ENCODE measurements at regions not wholly inside any gene's neighbourhood (a gene's known extent, or its start where the extent isn't known, plus 50 kb on each side); places are given as distances from the start of the nearest gene placed in this dataset.

GRCh38 chr15:77775373-77775772 lies 142.7 kb upstream of the LINGO1 start:
- H3K36me3 ChIP-seq = no peaks in the 10 kb centered on the region
- 72 to 86% (median 82%) methylated on average over 7 of the region's 7 CpGs for WGBS, 3 donors
- H3K9me3 ChIP-seq = no peaks in the 10 kb centered on the region
- H3K27ac ChIP-seq = no peak overlapping the region
- DNase-seq = no peak
- no peaks in the 10 kb centered on the region for H3K4me1 ChIP-seq (ENCODE audit: insufficient read depth)
- H3K27me3 ChIP-seq = no peaks in the 10 kb centered on the region
- TF ChIP-seq CTCF (IDR thresholded peaks at IDR 0.05) = no peak
- TF ChIP-seq EP300 (IDR thresholded peaks at IDR 0.05) = no peak
- TF ChIP-seq POLR2A (IDR thresholded peaks at IDR 0.05) = no peak
- intact Hi-C loops (cut with DNase I) = no loop called here
- no peak overlapping the region for H3K4me3 ChIP-seq

GRCh38 chr15:77774350-77774749 lies 141.6 kb upstream of the LINGO1 start:
- Histone ChIP-seq H3K4me1 (ENCODE audit: insufficient read depth) (no peaks in the 10 kb centered on the region), H3K27me3 (no peaks in the 10 kb centered on the region), H3K36me3 (no peaks in the 10 kb centered on the region), H3K9me3 (no peaks in the 10 kb centered on the region), H3K27ac (no peak overlapping the region), H3K4me3 (no peak overlapping the region)
- 80 to 87% (median 85%) methylated on average over 8 of the region's 8 CpGs for WGBS, 3 donors
- DNase-seq = no peak
- intact Hi-C loops (cut with DNase I) = no loop called here
- TF ChIP-seq CTCF (IDR thresholded peaks at IDR 0.05) (no peak), POLR2A (IDR thresholded peaks at IDR 0.05) (no peak), EP300 (IDR thresholded peaks at IDR 0.05) (no peak)

GRCh38 chr15:77773903-77774302 lies 141.2 kb upstream of the LINGO1 start:
- Histone ChIP-seq H3K36me3 (no peaks in the 10 kb centered on the region), H3K4me3 (no peak overlapping the region), H3K27ac (no peak overlapping the region), H3K27me3 (no peaks in the 10 kb centered on the region), H3K4me1 (ENCODE audit: insufficient read depth) (no peaks in the 10 kb centered on the region), H3K9me3 (no peaks in the 10 kb centered on the region)
- no peak for DNase-seq
- intact Hi-C loops (cut with DNase I) = no loop called here
- TF ChIP-seq EP300 (IDR thresholded peaks at IDR 0.05) (no peak), POLR2A (IDR thresholded peaks at IDR 0.05) (no peak)
- WGBS, 3 donors = 81 to 86% (median 84%) methylated on average over 5 of the region's 5 CpGs

GRCh38 chr15:77772641-77773402 lies 140.1 kb upstream of the LINGO1 start:
- Histone ChIP-seq H3K27ac (no peak overlapping the region), H3K4me3 (no peak overlapping the region), H3K4me1 (ENCODE audit: insufficient read depth) (no peaks in the 10 kb centered on the region), H3K9me3 (no peaks in the 10 kb centered on the region), H3K27me3 (no peaks in the 10 kb centered on the region), H3K36me3 (no peaks in the 10 kb centered on the region)
- intact Hi-C loops (cut with DNase I) = no loop called here
- TF ChIP-seq CTCF (IDR thresholded peaks at IDR 0.05) = no peak
- DNase-seq = no peak
- 52 to 61% (median 54%) methylated on average over 11 of the region's 11 CpGs for WGBS, 3 donors

- H3K27me3 ChIP-seq = no peaks in the 10 kb centered on the region
- no peak overlapping the region for H3K27ac ChIP-seq
- no peaks in the 10 kb centered on the region for H3K4me1 ChIP-seq (ENCODE audit: insufficient read depth)
- 75 to 80% (median 77%) methylated on average over 5 to 7 of the region's 7 CpGs for WGBS, 3 donors
- TF ChIP-seq CTCF (IDR thresholded peaks at IDR 0.05) = no peak
- no peak for TF ChIP-seq POLR2A (IDR thresholded peaks at IDR 0.05)
- TF ChIP-seq EP300 (IDR thresholded peaks at IDR 0.05) = no peak
- DNase-seq = no peak
- no peaks in the 10 kb centered on the region for H3K9me3 ChIP-seq
- no peaks in the 10 kb centered on the region for H3K36me3 ChIP-seq
- H3K4me3 ChIP-seq = no peak overlapping the region
- intact Hi-C loops (cut with DNase I) = no loop called here
Measured at GRCh38 chr15:77771616-77772015, 138.9 kb upstream of the LINGO1 start.

Measured in ovary (tissue), 7 donors.